H4 (cell line): ENCODE measurements at regions not wholly inside any gene's neighbourhood (a gene's known extent, or its start where the extent isn't known, plus 50 kb on each side); places are given as distances from the start of the nearest gene placed in this dataset.
A peak's percentile ranks its signal among the peaks of the same experiment; 100 is the strongest.

Experiments
- DNase-seq: peaks from one replicate; pipeline ENCODE4 v3.0.0-alpha.2; 2015; ENCODE audit warnings: low spot score

- no peak for DNase-seq
Measured at GRCh38 chr3:107969994-107970819, 120.6 kb downstream of the CD47 start.

- DNase-seq = no peak
Measured at GRCh38 chr3:107969525-107969924, 121.3 kb downstream of the CD47 start.

DNA sequence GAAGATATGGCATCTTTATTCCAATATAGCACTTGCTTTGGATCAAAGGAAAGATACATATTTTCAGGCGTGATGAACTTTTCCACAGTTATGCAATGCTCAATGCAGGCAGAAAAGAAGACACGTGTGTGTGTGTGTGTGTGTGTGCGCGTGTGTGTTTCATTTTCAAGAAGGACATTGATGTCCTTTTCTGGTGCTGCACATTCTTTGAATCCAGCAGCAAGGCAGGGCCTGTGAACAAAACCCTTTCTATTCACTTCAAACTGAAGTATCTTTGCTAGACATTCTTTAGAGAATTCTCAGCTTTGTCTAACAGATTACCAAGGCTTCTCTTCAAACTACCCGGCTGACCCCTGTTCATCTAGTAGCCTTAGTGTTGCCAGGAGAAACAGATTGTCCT, 124.6 kb downstream of the CD47 start:
- no peak for DNase-seq

GRCh38 chr3:107965136-107965655, 125.6 kb downstream of the CD47 start:
- DNase-seq = no peak

- no peak for DNase-seq
Measured at GRCh38 chr3:107963581-107963980, 127.2 kb downstream of the CD47 start.

- DNase-seq = no peak
Measured at GRCh38 chr3:107962946-107963345, 127.9 kb downstream of the CD47 start.

DNA sequence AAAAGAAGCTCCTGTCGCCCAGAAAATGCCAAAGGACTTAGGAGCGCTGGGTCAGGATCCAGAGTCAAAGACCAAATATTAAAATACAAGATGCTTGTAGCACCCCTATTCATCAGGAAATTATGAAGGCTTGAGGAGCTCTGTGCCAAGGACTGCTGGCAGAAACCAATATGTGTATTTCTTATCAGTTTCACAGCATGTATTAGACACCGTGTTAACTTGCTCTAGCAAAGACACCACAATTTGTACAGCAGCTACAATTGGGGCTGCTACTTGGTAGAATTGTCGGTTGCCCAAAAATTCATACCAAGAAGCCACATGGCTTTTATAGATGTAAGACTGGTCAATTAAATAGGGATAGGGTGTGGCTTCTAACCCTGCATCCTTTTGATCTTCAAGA, 128.8 kb downstream of the CD47 start:
- DNase-seq = no peak

GRCh38 chr3:107959550-107960154, 131.2 kb downstream of the CD47 start:
- no peak for DNase-seq

DNA sequence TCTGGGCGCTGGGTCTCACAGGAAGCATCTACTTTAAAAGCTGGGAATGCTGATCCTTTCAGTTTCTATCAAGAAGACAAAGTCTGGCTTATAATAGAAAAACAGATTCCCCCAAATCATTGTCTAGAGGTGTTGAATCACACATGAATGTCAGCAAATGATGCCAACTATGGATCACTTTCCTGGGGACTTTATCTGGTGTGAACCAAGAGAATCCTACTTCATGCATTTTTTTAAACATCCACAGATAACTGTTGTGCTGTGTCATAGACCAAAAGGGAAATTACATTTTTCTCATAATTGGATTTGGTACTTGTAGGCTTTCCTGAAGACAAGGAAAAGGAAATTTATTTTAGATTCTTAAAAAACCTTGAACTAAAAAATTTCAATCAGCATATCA, 132.7 kb downstream of the CD47 start:
- no peak for DNase-seq

GRCh38 chr3:107956991-107957900, 133.6 kb downstream of the CD47 start:
- peak; percentile 10 for DNase-seq

GRCh38 chr3:107954845-107955244, 136.0 kb downstream of the CD47 start:
- DNase-seq = no peak

DNA sequence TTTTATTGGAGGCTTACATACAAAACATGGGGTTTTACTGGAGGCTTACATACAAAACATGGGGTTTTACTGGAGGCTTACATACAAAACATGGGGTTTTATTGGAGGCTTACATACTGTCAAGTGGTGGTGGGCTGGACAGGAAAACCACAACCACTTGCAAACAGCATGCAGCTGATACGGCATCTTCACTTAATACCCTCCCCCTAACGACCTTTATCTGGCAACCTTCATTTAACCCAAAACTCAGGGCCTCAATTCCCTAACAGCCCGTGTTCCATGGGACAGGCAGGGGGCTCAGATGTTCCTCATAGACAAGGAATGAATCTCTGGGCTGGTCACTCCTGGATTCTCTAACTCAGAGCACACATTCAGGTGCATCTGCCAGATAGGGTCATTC, 137.1 kb downstream of the CD47 start:
- DNase-seq = no peak

DNA sequence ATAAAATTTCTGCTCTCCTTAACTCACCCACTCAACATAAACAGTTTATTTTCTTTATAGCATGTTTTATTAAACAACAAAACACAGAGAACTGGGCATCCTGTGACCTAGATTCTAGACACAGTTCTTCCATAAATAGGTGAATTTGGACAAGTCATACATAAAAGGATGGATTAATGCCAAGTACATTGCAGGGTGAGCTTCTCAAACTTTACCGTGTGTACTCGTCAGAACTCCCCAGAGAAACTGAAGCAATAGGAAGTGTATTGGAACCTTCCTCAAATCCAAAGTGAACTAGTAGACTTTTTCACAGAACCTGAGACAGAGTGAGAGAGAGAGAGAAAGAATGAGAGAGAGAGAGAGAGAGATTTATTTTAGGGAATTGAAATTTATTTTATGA, 139.7 kb downstream of the CD47 start:
- no peak for DNase-seq

GRCh38 chr3:107950417-107950816, 140.4 kb downstream of the CD47 start:
- DNase-seq = no peak

DNA sequence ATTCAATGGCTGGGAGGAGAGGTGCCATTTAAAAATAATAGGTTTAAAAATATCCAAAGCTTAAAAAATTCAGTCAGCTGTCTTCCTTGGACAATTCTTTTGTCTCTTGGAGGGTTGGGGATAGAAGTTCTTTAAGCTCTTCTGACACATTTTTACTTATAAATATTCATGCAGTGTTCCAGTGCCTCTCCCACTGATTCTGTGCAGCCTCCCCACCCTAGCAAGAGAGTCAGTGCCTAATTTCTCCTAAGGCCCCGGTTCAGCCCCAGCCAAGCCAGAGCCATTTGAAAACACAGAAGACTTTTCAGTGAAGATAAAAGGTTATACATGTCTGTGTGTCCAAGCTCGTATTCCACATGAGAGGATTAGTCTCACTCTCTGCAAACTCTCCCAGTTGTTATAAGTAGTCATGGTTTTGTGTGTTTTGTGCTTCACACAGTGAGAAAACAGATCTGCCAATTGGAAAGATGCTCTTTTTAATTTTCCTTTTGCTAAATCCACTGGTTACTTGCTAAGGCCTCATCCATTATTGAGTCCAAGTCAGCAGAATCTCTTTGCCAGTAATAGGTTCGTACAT, 141.3 kb downstream of the CD47 start:
- no peak for DNase-seq

DNA sequence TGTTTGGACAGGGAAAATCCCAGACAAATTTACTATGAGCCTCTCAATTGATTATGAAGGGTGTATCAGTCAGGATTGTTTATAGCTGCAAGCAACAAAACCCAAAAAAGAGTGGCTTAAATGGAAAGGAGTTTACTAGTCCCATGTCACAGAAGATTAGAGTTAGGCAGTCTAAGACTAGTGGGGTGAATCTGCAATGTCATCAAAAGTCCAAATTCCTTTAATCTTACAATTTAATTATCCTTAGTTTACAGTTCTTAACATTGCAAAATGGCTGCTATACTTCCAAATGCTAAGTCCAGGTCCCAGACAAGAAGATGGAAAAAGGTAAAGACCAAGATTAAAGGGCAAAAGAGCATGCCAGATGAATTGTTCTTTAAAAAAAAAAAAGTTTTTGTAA, 143.6 kb downstream of the CD47 start:
- no peak for DNase-seq

DNA sequence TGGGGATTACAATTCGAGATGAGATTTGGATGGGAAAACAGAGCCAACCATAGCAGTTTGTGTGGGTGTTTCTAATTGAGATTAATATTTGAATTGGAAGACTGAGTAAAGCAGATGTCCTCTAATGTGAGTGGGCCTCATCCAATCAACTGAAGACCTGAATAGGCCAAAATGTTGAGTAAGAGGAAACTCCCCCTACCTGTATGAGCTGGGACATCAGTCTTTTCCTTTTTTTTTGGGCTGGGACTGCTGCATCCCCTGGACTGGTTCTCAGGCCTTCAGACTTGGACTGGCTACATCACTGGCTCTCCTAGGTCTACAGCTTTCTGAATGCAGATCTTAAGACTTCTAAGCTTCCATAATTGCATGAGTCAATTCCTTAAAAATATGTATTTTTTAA, 144.1 kb downstream of the CD47 start:
- DNase-seq = no peak

- DNase-seq = no peak
Measured at GRCh38 chr3:107945417-107946094, 145.3 kb downstream of the CD47 start.

DNA sequence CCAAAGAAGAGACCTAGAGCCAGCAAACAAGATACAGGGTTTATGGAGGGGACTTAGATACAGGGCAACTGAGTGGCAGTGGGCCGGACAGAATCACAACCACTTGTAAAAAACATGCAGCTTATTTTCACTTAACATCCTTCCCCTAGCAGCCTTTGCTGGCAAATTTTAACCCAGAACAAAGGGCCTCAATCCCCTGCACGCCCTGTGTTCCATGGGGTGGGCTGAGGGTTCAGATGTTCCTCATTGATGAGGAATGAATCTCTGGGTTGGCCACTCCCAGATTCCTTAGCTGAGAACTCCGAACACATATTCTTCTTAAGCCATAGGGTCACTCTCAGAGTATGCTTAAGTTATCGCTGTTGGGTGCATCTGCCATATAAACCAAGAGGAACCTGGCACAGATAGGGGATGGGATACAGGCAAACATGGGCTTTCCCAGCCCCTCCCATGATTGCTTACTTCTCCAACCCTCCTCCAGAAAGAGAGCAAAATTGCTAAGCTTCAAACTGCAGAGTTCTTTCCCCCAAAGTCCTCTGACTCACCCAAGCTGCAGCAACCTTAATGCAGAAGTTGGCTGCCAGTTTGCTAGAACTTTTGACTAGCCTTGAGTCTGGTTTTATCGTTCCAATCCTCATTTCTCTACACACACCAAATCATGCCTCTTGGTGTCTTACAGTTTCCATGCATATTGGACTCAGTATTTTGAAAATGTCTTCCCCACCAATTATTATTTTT, 146.9 kb downstream of the CD47 start:
- no peak for DNase-seq

GRCh38 chr3:107942951-107943749, 147.7 kb downstream of the CD47 start:
- no peak for DNase-seq
